Endodermal cell (in vitro differentiated cells): ENCODE measurements at regions not wholly inside any gene's neighbourhood (a gene's known extent, or its start where the extent isn't known, plus 50 kb on each side); places are given as distances from the start of the nearest gene placed in this dataset.

Source experiments
- DNase-seq: peaks from one replicate; pipeline ENCODE4 v3.0.0-alpha.2; 2017
- H3K27ac ChIP-seq: 2 replicates; pipeline ENCODE4 v1.5.1; 2013; ENCODE audit warnings: mild to moderate bottlenecking, low read depth, low read length, moderate library complexity
- H3K27me3 ChIP-seq: 2 replicates; pipeline ENCODE4 v1.6.1; 2013; ENCODE audit warnings: mild to moderate bottlenecking, low read length, moderate library complexity; ENCODE audit not compliant: insufficient read depth, control insufficient read depth, poor library complexity, severe bottlenecking
- H3K36me3 ChIP-seq: 2 replicates; pipeline ENCODE4 v1.7.0; 2013; ENCODE audit warnings: mild to moderate bottlenecking, low read length, moderate library complexity; ENCODE audit not compliant: control insufficient read depth, insufficient read depth
- H3K4me1 ChIP-seq: one replicate; pipeline ENCODE4 v1.7.0; 2013; ENCODE audit warnings: low read length; ENCODE audit not compliant: control insufficient read depth, insufficient read depth
- H3K4me3 ChIP-seq: 2 replicates; pipeline ENCODE4 v1.5.1; 2013; ENCODE audit warnings: mild to moderate bottlenecking, low read length, moderate library complexity
- H3K9ac ChIP-seq: 2 replicates; pipeline ENCODE4 v1.6.1; 2013; ENCODE audit warnings: mild to moderate bottlenecking, low read length, moderate library complexity; ENCODE audit not compliant: poor library complexity, severe bottlenecking; ENCODE audit errors: extremely low read depth
- H3K9me3 ChIP-seq: 2 replicates; pipeline ENCODE4 v1.6.1; 2013; ENCODE audit warnings: mild to moderate bottlenecking, low read length, moderate library complexity; ENCODE audit not compliant: control insufficient read depth
- H3K27ac Mint-ChIP-seq: 2 replicates; pipeline ENCODE4 v1.8.0; 2020; ENCODE audit warnings: mixed read lengths
- H3K27me3 Mint-ChIP-seq: 2 replicates; pipeline ENCODE4 v1.8.0; 2021; ENCODE audit warnings: mild to moderate bottlenecking, mixed read lengths; ENCODE audit not compliant: insufficient read depth
- H3K36me3 Mint-ChIP-seq: 2 replicates; pipeline ENCODE4 v1.8.0; 2020; ENCODE audit warnings: low read depth, mixed read lengths
- H3K4me1 Mint-ChIP-seq: 2 replicates; pipeline ENCODE4 v1.8.0; 2020; ENCODE audit warnings: mixed read lengths
- H3K4me3 Mint-ChIP-seq: 2 replicates; pipeline ENCODE4 v1.8.0; 2020; ENCODE audit warnings: mild to moderate bottlenecking, moderate library complexity, mixed read lengths
- H3K9me3 Mint-ChIP-seq: 2 replicates; pipeline ENCODE4 v1.8.0; 2020; ENCODE audit warnings: mild to moderate bottlenecking, mixed read lengths
- CTCF ChIP-seq: fragments of 200-600 bp; sonication (generic); conservative IDR thresholded peaks from 2 replicates; pipeline ENCODE4 v1.5.0; 2021; ENCODE audit warnings: antibody characterized with exemption, mild to moderate bottlenecking
- WGBS, 2 experiments: methylation state at CpG; one replicate each; pipeline versions ENCODE4 v1.1.5 to v1.1.7; 2013; ENCODE audit warnings: missing lambda C conversion rate in 2 of 2, mixed read lengths in 1 of 2; ENCODE audit not compliant: insufficient coverage in 1 of 2, insufficient read length in 1 of 2; 5-methylcytosine and 5-hydroxymethylcytosine counted together

- WGBS, 2 experiments, result 91 to 92% methylated on average over 4 of the region's 4 CpGs
- Mint-ChIP-seq H3K36me3 (no peaks in the 10 kb centered on the region), H3K9me3 (no peaks in the 10 kb centered on the region), H3K27me3 (no peaks in the 10 kb centered on the region), H3K4me1 (peaks cover 8% of the 10 kb centered on the region), H3K27ac (no peak overlapping the region), H3K4me3 (no peak overlapping the region)
- Histone ChIP-seq H3K27ac (no peak overlapping the region), H3K4me1 (peaks cover 9% of the 10 kb centered on the region), H3K9ac (no peak overlapping the region), H3K4me3 (no peak overlapping the region), H3K9me3 (no peaks in the 10 kb centered on the region), H3K27me3 (no peaks in the 10 kb centered on the region), H3K36me3 (no peaks in the 10 kb centered on the region)
- no peak for TF ChIP-seq CTCF
- no peak for DNase-seq
Observed at GRCh38 chr16:52071101-52071500, 475.8 kb downstream of the TOX3 start.

GRCh38 chr16:52070341-52071057 is 476.4 kb downstream of the TOX3 start:
- no peak for DNase-seq
- WGBS, 2 experiments, result 89% methylated on average over 1 of the region's 2 CpGs; no CpG with 5 or more reads in 1 of the 2 experiments
- no peak for TF ChIP-seq CTCF
- H3K27me3 ChIP-seq, result no peaks in the 10 kb centered on the region
- Mint-ChIP-seq H3K27ac (no peak overlapping the region), H3K36me3 (no peaks in the 10 kb centered on the region), H3K9me3 (peaks cover under 1% of the 10 kb centered on the region), H3K27me3 (no peaks in the 10 kb centered on the region), H3K4me3 (no peak overlapping the region), H3K4me1 (peaks cover 8% of the 10 kb centered on the region)
- peaks cover 2% of the 10 kb centered on the region for H3K9me3 ChIP-seq
- H3K9ac ChIP-seq, result no peak overlapping the region
- H3K4me3 ChIP-seq, result no peak overlapping the region
- H3K4me1 ChIP-seq, result peaks cover 9% of the 10 kb centered on the region
- no peaks in the 10 kb centered on the region for H3K36me3 ChIP-seq
- H3K27ac ChIP-seq, result no peak overlapping the region

DNA sequence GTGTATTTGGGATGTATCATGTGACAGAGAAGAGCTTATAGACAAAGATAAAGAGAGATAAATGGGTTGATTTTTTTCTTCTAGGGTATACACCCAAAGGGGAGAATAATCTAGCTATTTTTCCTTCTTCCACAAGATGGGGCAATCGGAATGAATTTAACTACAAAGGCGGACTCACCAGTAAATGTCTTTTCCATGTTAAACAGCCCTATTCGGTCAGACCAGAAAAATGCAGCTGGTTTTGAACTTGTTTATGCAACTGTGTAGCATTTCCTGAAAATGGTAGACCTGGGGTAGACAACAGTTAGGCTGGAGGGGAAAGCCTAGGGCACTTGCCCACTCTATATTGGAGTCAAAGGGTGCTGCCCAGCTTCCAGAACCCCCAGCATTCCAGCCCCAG is 477.1 kb downstream of the TOX3 start:
- DNase-seq, result peak; percentile 53
- peak; percentile 76 for TF ChIP-seq CTCF
- H3K27ac Mint-ChIP-seq, result no peak overlapping the region
- no peaks in the 10 kb centered on the region for H3K27me3 ChIP-seq
- H3K4me3 ChIP-seq, result no peak overlapping the region
- no peak overlapping the region for H3K9ac ChIP-seq
- no peaks in the 10 kb centered on the region for H3K36me3 ChIP-seq
- H3K4me1 Mint-ChIP-seq, result peaks cover 8% of the 10 kb centered on the region
- H3K27me3 Mint-ChIP-seq, result no peaks in the 10 kb centered on the region
- H3K9me3 ChIP-seq, result peaks cover 5% of the 10 kb centered on the region
- no peak overlapping the region for H3K4me3 Mint-ChIP-seq
- 32 to 36% methylated on average over 3 of the region's 3 CpGs for WGBS, 2 experiments
- H3K27ac ChIP-seq, result no peak overlapping the region
- no peaks in the 10 kb centered on the region for H3K36me3 Mint-ChIP-seq
- peaks cover 3% of the 10 kb centered on the region for H3K9me3 Mint-ChIP-seq
- peaks cover 9% of the 10 kb centered on the region for H3K4me1 ChIP-seq
